WI38 (cell line): ENCODE measurements at regions not wholly inside any gene's neighbourhood (a gene's known extent, or its start where the extent isn't known, plus 50 kb on each side); places are given as distances from the start of the nearest gene placed in this dataset.
"Not testable (repeated sequence)": the region's sequence is repeated elsewhere in the genome, so short reads cannot be mapped to it uniquely, and the experiment has no call there.

Source experiments
- H3K4me3 ChIP-seq: 2 replicates; pipeline ENCODE4 v1.5.1; 2011; ENCODE audit warnings: low read depth, mild to moderate bottlenecking, control low read depth, low read length
- CTCF ChIP-seq: IDR thresholded peaks from 2 replicates; pipeline ENCODE4 v1.5.1; 2012; ENCODE audit warnings: low read depth, mild to moderate bottlenecking, control low read depth, low read length

GRCh38 chr16:17037499-17037898 is 433.3 kb downstream of the XYLT1 start:
- H3K4me3 ChIP-seq, result no peak overlapping the region
- no peak for TF ChIP-seq CTCF

- no peak for TF ChIP-seq CTCF
- H3K4me3 ChIP-seq, result no peak overlapping the region
Measured at GRCh38 chr16:17038415-17038814, 432.3 kb downstream of the XYLT1 start.

DNA sequence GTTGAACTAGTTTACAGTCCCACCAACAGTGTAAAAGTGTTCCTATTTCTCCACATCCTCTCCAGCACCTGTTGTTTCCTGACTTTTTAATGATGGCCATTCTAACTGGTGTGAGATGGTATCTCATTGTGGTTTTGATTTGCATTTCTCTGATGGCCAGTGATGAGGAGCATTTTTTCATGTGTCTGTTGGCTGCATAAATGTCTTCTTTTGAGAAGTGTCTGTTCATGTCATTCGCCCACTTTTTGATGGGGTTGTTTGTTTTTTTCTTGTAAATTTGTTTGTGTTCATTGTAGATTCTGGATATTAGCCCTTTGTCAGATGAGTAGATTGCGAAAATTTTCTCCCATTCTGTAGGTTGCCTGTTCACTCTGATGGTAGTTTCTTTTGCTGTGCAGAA is 421.7 kb downstream of the XYLT1 start:
- H3K4me3 ChIP-seq, result not testable (repeated sequence)

- H3K4me3 ChIP-seq, result no peak overlapping the region
- no peak for TF ChIP-seq CTCF
Measured at GRCh38 chr16:17050468-17050867, 420.3 kb downstream of the XYLT1 start.
